ENCODE measurements at regions not wholly inside any gene's neighbourhood (a gene's known extent, or its start where the extent isn't known, plus 50 kb on each side); places are given as distances from the start of the nearest gene placed in this dataset.

DNA sequence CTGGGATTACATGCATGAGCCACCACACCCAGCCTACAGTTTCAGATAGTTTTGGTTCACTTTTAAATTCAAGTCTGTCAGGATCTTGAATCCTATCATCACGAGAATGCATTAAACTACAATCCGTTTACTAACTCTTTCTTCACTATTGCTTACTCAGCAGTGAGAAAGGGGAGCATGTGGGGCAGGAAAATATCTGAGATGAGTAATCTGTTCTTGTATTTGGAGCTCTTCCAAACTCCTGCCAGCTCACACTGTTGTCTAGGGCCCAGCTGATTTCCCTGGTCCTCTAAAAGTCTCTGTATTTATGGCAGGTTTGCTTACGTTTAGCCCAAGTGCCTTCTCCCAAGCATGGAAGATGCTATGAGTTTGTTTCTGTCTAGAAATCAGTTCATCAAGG is 152.2 kb downstream of the FGF18 start:
- no peak for DNase-seq
- Histone ChIP-seq H3K4me1 (no peaks in the 10 kb centered on the region), H3K9me3 (peaks cover 8 to 26% (median 16%) of the 10 kb centered on the region in 3 donors), H3K36me3 (no peaks in the 10 kb centered on the region), H3K4me3 (no peak overlapping the region), H3K27me3 (no peaks in the 10 kb centered on the region), H3K27ac (no peak overlapping the region)
- intact Hi-C loops (cut with DNase I; ENCODE audit: low total_unique reads) = no loop called here
- TF ChIP-seq, protein P1, sequence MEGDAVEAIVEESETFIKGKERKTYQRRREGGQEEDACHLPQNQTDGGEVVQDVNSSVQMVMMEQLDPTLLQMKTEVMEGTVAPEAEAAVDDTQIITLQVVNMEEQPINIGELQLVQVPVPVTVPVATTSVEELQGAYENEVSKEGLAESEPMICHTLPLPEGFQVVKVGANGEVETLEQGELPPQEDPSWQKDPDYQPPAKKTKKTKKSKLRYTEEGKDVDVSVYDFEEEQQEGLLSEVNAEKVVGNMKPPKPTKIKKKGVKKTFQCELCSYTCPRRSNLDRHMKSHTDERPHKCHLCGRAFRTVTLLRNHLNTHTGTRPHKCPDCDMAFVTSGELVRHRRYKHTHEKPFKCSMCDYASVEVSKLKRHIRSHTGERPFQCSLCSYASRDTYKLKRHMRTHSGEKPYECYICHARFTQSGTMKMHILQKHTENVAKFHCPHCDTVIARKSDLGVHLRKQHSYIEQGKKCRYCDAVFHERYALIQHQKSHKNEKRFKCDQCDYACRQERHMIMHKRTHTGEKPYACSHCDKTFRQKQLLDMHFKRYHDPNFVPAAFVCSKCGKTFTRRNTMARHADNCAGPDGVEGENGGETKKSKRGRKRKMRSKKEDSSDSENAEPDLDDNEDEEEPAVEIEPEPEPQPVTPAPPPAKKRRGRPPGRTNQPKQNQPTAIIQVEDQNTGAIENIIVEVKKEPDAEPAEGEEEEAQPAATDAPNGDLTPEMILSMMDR (IDR thresholded peaks at IDR 0.05) = no peak

GRCh38 chr5:171573021-171573420 is 153.6 kb downstream of the FGF18 start:
- Histone ChIP-seq H3K4me1 (no peaks in the 10 kb centered on the region), H3K9me3 (peaks cover 8 to 26% (median 16%) of the 10 kb centered on the region in 3 donors), H3K27me3 (no peaks in the 10 kb centered on the region), H3K27ac (no peak overlapping the region), H3K36me3 (no peaks in the 10 kb centered on the region), H3K4me3 (no peak overlapping the region)
- DNase-seq = no peak
- intact Hi-C loops (cut with DNase I; ENCODE audit: low total_unique reads) = no loop called here
- TF ChIP-seq, protein P1 (IDR thresholded peaks at IDR 0.05) = no peak

DNA sequence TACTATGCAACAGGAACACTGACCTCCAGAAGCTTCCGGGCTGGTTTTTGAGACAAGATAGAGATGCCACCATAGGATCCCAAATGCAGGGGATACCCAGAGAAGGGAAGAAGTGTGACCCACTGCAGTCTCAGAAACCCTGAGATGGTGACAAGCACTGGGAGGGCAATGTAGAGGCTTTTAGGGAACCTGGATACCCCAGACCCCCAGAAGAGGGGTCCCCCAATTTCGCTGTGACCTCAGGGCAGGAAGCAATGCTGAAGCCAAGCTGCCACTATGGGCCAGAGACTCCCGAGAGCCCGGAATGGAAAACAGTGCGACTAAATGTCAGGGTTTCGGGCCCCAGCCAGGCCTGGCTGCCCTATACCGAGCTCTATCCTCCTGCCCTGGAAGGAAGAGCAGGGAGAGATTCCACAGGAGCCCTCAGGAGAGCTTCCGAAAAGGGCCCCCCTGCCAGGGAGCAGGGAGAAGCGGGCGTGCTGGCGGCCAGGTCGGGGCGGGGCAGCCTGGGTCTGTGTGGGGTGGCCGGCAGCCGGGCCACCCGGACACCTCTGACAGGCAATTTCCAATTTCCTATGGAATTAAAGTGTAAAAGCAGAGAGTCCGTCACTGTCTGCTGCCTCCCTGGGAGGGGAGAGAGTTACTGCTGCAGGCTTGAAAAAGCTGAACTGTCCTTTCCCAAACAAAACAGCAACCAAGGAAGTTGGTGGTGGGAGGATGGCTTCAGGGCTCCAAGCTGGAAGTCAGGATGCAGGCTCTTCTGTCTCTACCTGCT is 154.2 kb downstream of the FGF18 start:
- TF ChIP-seq, protein P1 (IDR thresholded peaks at IDR 0.05) = no peak
- H3K9me3 ChIP-seq = peaks cover 8 to 22% (median 13%) of the 10 kb centered on the region in 3 donors
- DNase-seq = no peak
- H3K36me3 ChIP-seq = no peaks in the 10 kb centered on the region
- peaks cover 0 to under 1% (median 0%) of the 10 kb centered on the region in 4 donors for H3K4me1 ChIP-seq
- H3K27me3 ChIP-seq = no peaks in the 10 kb centered on the region
- intact Hi-C loops (cut with DNase I; ENCODE audit: low total_unique reads) = no loop called here
- no peak overlapping the region for H3K27ac ChIP-seq
- no peak overlapping the region for H3K4me3 ChIP-seq

GRCh38 chr5:171574376-171574775 is 154.9 kb downstream of the FGF18 start:
- DNase-seq = peak in 1 of 2 donors; percentile 64
- intact Hi-C loops (cut with DNase I; ENCODE audit: low total_unique reads) = no loop called here
- TF ChIP-seq, protein P1 (IDR thresholded peaks at IDR 0.05) = no peak

DNA sequence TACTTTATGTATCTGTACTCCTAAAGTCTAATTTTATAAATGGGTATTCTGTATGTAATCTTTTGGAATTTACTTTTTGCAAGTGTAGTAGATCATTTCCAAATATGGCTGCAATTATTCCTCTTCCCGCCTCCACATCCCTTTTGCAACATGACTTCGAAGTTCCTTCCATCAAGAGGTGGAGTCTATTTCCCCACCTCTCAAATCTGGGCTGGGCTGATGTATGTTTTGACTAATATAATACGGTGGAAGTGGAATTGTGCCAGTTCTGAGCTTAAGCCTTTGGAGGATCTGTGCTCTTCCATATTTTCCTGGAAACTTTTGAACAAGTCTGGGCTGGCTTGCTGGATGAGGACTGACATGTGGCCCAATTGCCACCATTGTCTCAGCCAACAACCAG is 155.9 kb downstream of the FGF18 start:
- TF ChIP-seq, protein P1 (IDR thresholded peaks at IDR 0.05) = no peak
- H3K4me3 ChIP-seq = no peak overlapping the region
- no peaks in the 10 kb centered on the region for H3K27me3 ChIP-seq
- H3K36me3 ChIP-seq = no peaks in the 10 kb centered on the region
- H3K9me3 ChIP-seq = peaks cover 0 to 6% (median 2%) of the 10 kb centered on the region in 3 donors
- intact Hi-C loops (cut with DNase I; ENCODE audit: low total_unique reads) = no loop called here
- no peak overlapping the region for H3K27ac ChIP-seq
- no peak for DNase-seq
- peaks cover 0 to 3% (median 0%) of the 10 kb centered on the region in 4 donors for H3K4me1 ChIP-seq

More at GRCh38 chr5:171574376-171574775, 154.9 kb downstream of the FGF18 start:
- no peak overlapping the region for H3K27ac ChIP-seq
- H3K36me3 ChIP-seq = no peaks in the 10 kb centered on the region
- peaks cover 0 to 3% (median 0%) of the 10 kb centered on the region in 4 donors for H3K4me1 ChIP-seq
- peaks cover under 1 to 15% (median 6%) of the 10 kb centered on the region in 3 donors for H3K9me3 ChIP-seq
- no peaks in the 10 kb centered on the region for H3K27me3 ChIP-seq
- H3K4me3 ChIP-seq = no peak overlapping the region

All from tibial artery (tissue), 4 donors.